HCT116 (cell line): ENCODE measurements at regions not wholly inside any gene's neighbourhood (a gene's known extent, or its start where the extent isn't known, plus 50 kb on each side); places are given as distances from the start of the nearest gene placed in this dataset.

Experiments used
- ATAC-seq: fragments of 200-7000 bp; cut with Tn5 transposase; 2 replicates; pipeline ENCODE4 v1.9.1; 2020; ENCODE audit warnings: mild to moderate bottlenecking, moderate library complexity
- BruUV-seq: library from RNA; stranded (reverse); fragments of 400-500 nt; replicated peaks from 2 replicates; lab custom pipeline; 2021; lab: Mats Ljungman, UMichigan
- CTCF ChIA-PET: fragments of 300-600 bp; sonication (Branson Sonifier 250); formaldehyde crosslinking; loops from one replicate; lab custom pipeline; 2021; ENCODE audit warnings: antibody characterized with exemption; lab: Charles Lee
- POLR2A ChIA-PET: fragments of 300-600, 350-600 bp; sonication (Branson Sonifier 250); formaldehyde crosslinking; loops from one replicate; lab custom pipeline; 2021; ENCODE audit warnings: antibody characterized with exemption; lab: Charles Lee
- RAD21 ChIA-PET, 2 experiments: fragments of 300-600 bp; sonication (Branson Sonifier 250); formaldehyde crosslinking; loops; one replicate each; lab custom pipeline; 2023; ENCODE audit warnings: low total read pairs in 2 of 2; ENCODE audit not compliant: uncharacterized antibody in 2 of 2, unreplicated experiment in 2 of 2, low non-redundant PET in 1 of 2; lab: Charles Lee
- DNase-seq: peaks from one replicate; pipeline ENCODE4 v3.0.0-alpha.2; 2010; ENCODE audit warnings: low read depth, low spot score
- H2AFZ ChIP-seq: fragments of 200-600 bp; shearing (Covaris generic), sonication (generic); 2 replicates; pipeline ENCODE4 v1.6.1; 2017; ENCODE audit warnings: low read depth, mixed run types, mixed read lengths, antibody characterized with exemption, low read length; ENCODE audit not compliant: poor library complexity, severe bottlenecking
- H3K27ac ChIP-seq: 2 replicates; pipeline ENCODE4 v1.5.1; 2012; ENCODE audit warnings: low read depth, low read length
- H3K27me3 ChIP-seq: fragments of 200-600 bp; sonication (generic); 2 replicates; pipeline ENCODE4 v1.6.1; 2016; ENCODE audit warnings: mixed run types, low read length, mixed read lengths; ENCODE audit not compliant: insufficient read depth
- H3K36me3 ChIP-seq, 2 experiments: fragments of 200-500 bp in 1 of 2; fragments of 200-600 bp in 1 of 2; sonication (Bioruptor generic) in 1 of 2; sonication (generic) in 1 of 2; 2 replicates each; pipeline versions ENCODE4 v1.5.1 to v1.6.1; 2014 to 2016; ENCODE audit warnings: low read length in 2 of 2, inconsistent platforms in 1 of 2, mixed read lengths in 1 of 2, mixed run types in 1 of 2; ENCODE audit not compliant: insufficient read depth in 2 of 2, control insufficient read depth in 1 of 2
- H3K4me1 ChIP-seq, 2 experiments: fragments of 200-600 bp in 1 of 2; sonication (generic) in 1 of 2; 2 replicates each; pipeline versions ENCODE4 v1.5.1 to v1.6.1; 2012 to 2017; ENCODE audit warnings: low read length in 2 of 2, inconsistent platforms in 1 of 2, mild to moderate bottlenecking in 1 of 2, mixed read lengths in 1 of 2, mixed run types in 1 of 2, moderate library complexity in 1 of 2; ENCODE audit not compliant: insufficient read depth in 2 of 2, control insufficient read depth in 1 of 2
- H3K4me2 ChIP-seq: fragments of 200-600 bp; sonication (generic); 2 replicates; pipeline ENCODE4 v1.6.1; 2017; ENCODE audit warnings: mixed run types, low read length, mixed read lengths
- H3K4me3 ChIP-seq, 2 experiments: fragments of 200-600 bp in 1 of 2; sonication (generic) in 1 of 2; replicated peaks in 1 of 2; 2 replicates each; pipeline ENCODE4 v1.5.1; 2011 to 2016; ENCODE audit warnings: low read length in 2 of 2, control low read depth in 1 of 2, low read depth in 1 of 2, mild to moderate bottlenecking in 1 of 2, mixed read lengths in 1 of 2, mixed run types in 1 of 2
- H3K79me2 ChIP-seq: fragments of 200-600 bp; sonication (generic); 2 replicates; pipeline ENCODE4 v1.6.1; 2017; ENCODE audit warnings: mild to moderate bottlenecking, mixed run types, low read length, moderate library complexity, mixed read lengths; ENCODE audit not compliant: insufficient read depth
- H3K9ac ChIP-seq: fragments of 200-600 bp; sonication (generic); 2 replicates; pipeline ENCODE4 v1.6.1; 2016; ENCODE audit warnings: low read length, mixed read lengths
- H3K9me2 ChIP-seq: fragments of 200-600 bp; sonication (generic), shearing (Covaris generic); 2 replicates; pipeline ENCODE4 v1.6.1; 2017; ENCODE audit warnings: mixed run types, mild to moderate bottlenecking, moderate library complexity; ENCODE audit not compliant: insufficient read depth
- H3K9me3 ChIP-seq, 2 experiments: fragments of 200-500 bp in 1 of 2; fragments of 200-600 bp in 1 of 2; sonication (Bioruptor generic) in 1 of 2; sonication (generic) in 1 of 2; 2 replicates each; pipeline ENCODE4 v1.6.1; 2014 to 2017; ENCODE audit warnings: low read length in 2 of 2, mixed read lengths in 2 of 2, inconsistent platforms in 1 of 2, low read depth in 1 of 2, mild to moderate bottlenecking in 1 of 2, mixed run types in 1 of 2, moderate library complexity in 1 of 2; ENCODE audit not compliant: control insufficient read depth in 1 of 2, insufficient read depth in 1 of 2
- H4K20me1 ChIP-seq: fragments of 200-600 bp; sonication (generic), shearing (Covaris generic); 2 replicates; pipeline ENCODE4 v1.6.1; 2017; ENCODE audit warnings: mixed run types, mild to moderate bottlenecking, moderate library complexity; ENCODE audit not compliant: insufficient read depth
- CBX3 ChIP-seq: IDR thresholded peaks from 2 replicates; pipeline ENCODE4 v1.6.1; 2012; ENCODE audit warnings: low read depth
- EGR1 ChIP-seq: IDR thresholded peaks from 2 replicates; pipeline ENCODE4 v1.6.1; 2012; ENCODE audit warnings: low read depth
- EZH2phosphoT487 ChIP-seq: fragments of 200-600 bp; IDR thresholded peaks from 2 replicates; pipeline ENCODE4 v1.6.1; 2018; ENCODE audit warnings: antibody characterized with exemption, borderline replicate concordance
- FOSL1 ChIP-seq: IDR thresholded peaks from 2 replicates; pipeline ENCODE4 v1.6.1; 2012; ENCODE audit warnings: low read depth
- JUND ChIP-seq: IDR thresholded peaks from 2 replicates; pipeline ENCODE4 v1.6.1; 2012
- MAX ChIP-seq: IDR thresholded peaks from 2 replicates; pipeline ENCODE4 v1.6.1; 2012
- POLR2A ChIP-seq: IDR thresholded peaks from 2 replicates; pipeline ENCODE4 v1.7.0; 2011; ENCODE audit warnings: borderline replicate concordance; ENCODE audit not compliant: insufficient read depth, insufficient read length; ENCODE audit errors: extremely low read depth
- RAD21 ChIP-seq: IDR thresholded peaks from 2 replicates; pipeline ENCODE4 v1.6.1; 2012; ENCODE audit warnings: low read depth, mild to moderate bottlenecking
- REST ChIP-seq: IDR thresholded peaks from 2 replicates; pipeline ENCODE4 v1.6.1; 2012; ENCODE audit warnings: low read depth
- SIN3A ChIP-seq: IDR thresholded peaks from 2 replicates; pipeline ENCODE4 v1.6.1; 2012; ENCODE audit warnings: low read depth
- SP1 ChIP-seq: IDR thresholded peaks from 2 replicates; pipeline ENCODE4 v1.6.1; 2012; ENCODE audit warnings: low read depth
- SRF ChIP-seq: IDR thresholded peaks from 2 replicates; pipeline ENCODE4 v1.6.1; 2012; ENCODE audit warnings: low read depth
- YY1 ChIP-seq: IDR thresholded peaks from 2 replicates; pipeline ENCODE4 v1.6.1; 2011; ENCODE audit warnings: low read length, low read depth, moderate library complexity, mild to moderate bottlenecking; ENCODE audit not compliant: insufficient replicate concordance; ENCODE audit errors: extremely low read depth
- ZBTB33 ChIP-seq: IDR thresholded peaks from 2 replicates; pipeline ENCODE4 v1.6.1; 2011; ENCODE audit warnings: mild to moderate bottlenecking, low read length, moderate library complexity; ENCODE audit not compliant: insufficient replicate concordance; ENCODE audit errors: extremely low read depth
- ZFX ChIP-seq: fragments of 450-650 bp; IDR thresholded peaks from 2 replicates; pipeline ENCODE4 v1.6.1; 2017
- intact Hi-C: fragments of 100-400 bp; cut with micrococcal nuclease; formaldehyde crosslinking; loops from 2 replicates; pipeline ENCODE4 v1.10.0; 2022

GRCh38 chr16:86712158-86713009 lies 134.0 kb downstream of the FOXL1 start:
- CTCF ChIA-PET, result no interaction called here
- Histone ChIP-seq H3K9me3 (no peaks in the 10 kb centered on the region), H3K36me3 (no peaks in the 10 kb centered on the region), H3K9ac (no peak overlapping the region), H3K4me3 (no peak overlapping the region), H3K9me2 (no peaks in the 10 kb centered on the region), H4K20me1 (no peaks in the 10 kb centered on the region), H2AFZ (no peak overlapping the region), H3K4me2 (no peak overlapping the region), H3K27me3 (peaks cover 33% of the 10 kb centered on the region; the same call in 1 of the 2 replicates), H3K79me2 (no peaks in the 10 kb centered on the region), H3K4me1 (no peaks in the 10 kb centered on the region), H3K27ac (no peak overlapping the region)
- no peak for DNase-seq
- intact Hi-C loops, result no loop called here
- TF ChIP-seq FOSL1, result no peak
- TF ChIP-seq RAD21, result no peak
- no peak for TF ChIP-seq POLR2A
- TF ChIP-seq ZBTB33, result no peak
- no peak for TF ChIP-seq SRF
- TF ChIP-seq EGR1, result no peak
- no peak for TF ChIP-seq JUND
- TF ChIP-seq YY1, result no peak
- no peak for TF ChIP-seq CBX3
- TF ChIP-seq SP1, result no peak
- no peak for TF ChIP-seq REST
- TF ChIP-seq SIN3A, result no peak
- TF ChIP-seq MAX, result no peak
- TF ChIP-seq EZH2phosphoT487, result no peak
- TF ChIP-seq ZFX, result no peak
- RAD21 ChIA-PET, result no interaction called here
- BruUV-seq, result no TSS peak
- POLR2A ChIA-PET, result interaction anchor here (0.5 kb wide), 1 partner anchor 48 kb away, joined by 3 read pairs; no protein-coding TSS in a partner anchor
- ATAC-seq, result no peak
